Lung (tissue), 11 donors: ENCODE measurements at regions not wholly inside any gene's neighbourhood (a gene's known extent, or its start where the extent isn't known, plus 50 kb on each side); places are given as distances from the start of the nearest gene placed in this dataset.
A peak's percentile ranks its signal among the peaks of the same experiment; 100 is the strongest.

Experiments used
- ATAC-seq: fragments of 200-7000 bp; cut with Tn5 transposase; one replicate; pipeline ENCODE4 v1.9.1; 2020; ENCODE audit warnings: moderate number of reproducible peaks; ENCODE audit not compliant: insufficient read depth, low FRiP score
- DNase-seq, 3 donors: peaks; one replicate each; pipeline ENCODE4 v3.0.0-alpha.2; 2013 to 2017
- H3K27ac ChIP-seq, 2 donors: one replicate each; pipeline ENCODE4 v1.5.1; 2013; ENCODE audit warnings: mild to moderate bottlenecking in 2 of 2, moderate library complexity in 2 of 2, control low read depth in 1 of 2, inconsistent platforms in 1 of 2, low read depth in 1 of 2, low read length in 1 of 2
- H3K27me3 ChIP-seq, 3 donors: one replicate each; pipeline ENCODE4 v1.5.1; 2013; ENCODE audit warnings: low read length in 2 of 3; ENCODE audit not compliant: control insufficient read depth in 3 of 3, insufficient read depth in 3 of 3
- H3K36me3 ChIP-seq, 4 donors: one replicate each; pipeline ENCODE4 v1.5.1; 2013; ENCODE audit warnings: low read length in 4 of 4, mild to moderate bottlenecking in 1 of 4, moderate library complexity in 1 of 4; ENCODE audit not compliant: control insufficient read depth in 4 of 4, insufficient read depth in 4 of 4
- H3K4me1 ChIP-seq, 5 donors: one replicate each; pipeline ENCODE4 v1.5.1; 2013; ENCODE audit warnings: low read length in 5 of 5, mild to moderate bottlenecking in 2 of 5, moderate library complexity in 1 of 5; ENCODE audit not compliant: control insufficient read depth in 5 of 5, insufficient read depth in 5 of 5
- H3K4me3 ChIP-seq: one replicate; pipeline ENCODE4 v1.5.1; 2013; ENCODE audit warnings: mild to moderate bottlenecking, control low read depth, moderate library complexity
- H3K9ac ChIP-seq, 2 donors: one replicate each; pipeline ENCODE4 v1.5.1; 2013; ENCODE audit warnings: low read length in 2 of 2, control low read depth in 1 of 2; ENCODE audit not compliant: insufficient read depth in 1 of 2
- H3K9me3 ChIP-seq, 4 donors: one replicate each; pipeline ENCODE4 v1.5.1; 2013; ENCODE audit warnings: low read length in 3 of 4, mild to moderate bottlenecking in 1 of 4, moderate library complexity in 1 of 4; ENCODE audit not compliant: control insufficient read depth in 4 of 4, insufficient read depth in 3 of 4
- whole genome bisulfite sequencing, 2 donors: extraction: QIAGEN DNeasy Blood & Tissue Kit; methylation state at CpG; one replicate each; pipeline ENCODE4 v1.1.7; 2013; 5-methylcytosine and 5-hydroxymethylcytosine counted together
- TF ChIP-seq, protein P1 (sequence below): IDR thresholded peaks from 2 replicates; pipeline ENCODE4 v1.5.1; 2012; ENCODE audit warnings: mild to moderate bottlenecking; ENCODE audit errors: control extremely low read depth, extremely low read depth
- donor health status: control.
- donor health status: control.
- donor health status: Bipolar disorder and iron deficiency.
- donor health status: healthy.
- donor health status: DM: yes; HTN: yes; CAD: no.

DNA sequence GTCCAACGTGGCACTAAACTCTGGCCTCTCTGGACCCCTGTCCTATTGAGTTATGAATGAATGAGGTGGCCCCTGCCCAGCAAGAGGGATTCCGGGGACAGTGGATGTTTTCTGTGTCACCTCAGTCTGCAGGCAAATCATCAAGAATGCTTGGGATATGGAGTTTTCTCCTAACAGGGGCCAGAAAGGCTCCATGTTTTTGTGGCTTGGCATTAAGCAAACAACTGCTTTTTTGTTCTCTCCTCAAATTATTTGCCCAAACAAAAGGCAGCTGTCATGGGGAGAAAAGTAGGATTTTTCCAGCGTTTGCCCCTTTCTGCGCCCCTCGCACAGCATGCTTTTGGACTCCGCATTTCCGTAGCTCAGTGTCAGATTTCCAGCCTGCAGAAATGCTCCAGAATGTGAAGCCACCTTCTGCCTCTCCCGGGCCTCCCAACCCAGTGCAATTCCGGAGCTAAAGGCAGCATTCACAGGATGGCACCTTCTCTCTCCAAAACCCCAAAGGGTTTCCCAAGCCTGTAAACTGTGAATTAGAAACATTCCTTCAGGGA is 553.3 kb downstream of the CCDC171 start:
- Histone ChIP-seq H3K27me3 (no peaks in the 10 kb centered on the region), H3K36me3 (no peaks in the 10 kb centered on the region), H3K9me3 (peaks cover 0 to 3% (median 0%) of the 10 kb centered on the region in 4 donors), H3K4me3 (no peak overlapping the region), H3K9ac (no peak overlapping the region), H3K27ac (no peak overlapping the region), H3K4me1 (peaks cover 0 to 71% (median 39%) of the 10 kb centered on the region in 5 donors)
- ATAC-seq, result no peak
- peak; percentile 79 to 94 (median 92) for DNase-seq
- TF ChIP-seq, protein P1, sequence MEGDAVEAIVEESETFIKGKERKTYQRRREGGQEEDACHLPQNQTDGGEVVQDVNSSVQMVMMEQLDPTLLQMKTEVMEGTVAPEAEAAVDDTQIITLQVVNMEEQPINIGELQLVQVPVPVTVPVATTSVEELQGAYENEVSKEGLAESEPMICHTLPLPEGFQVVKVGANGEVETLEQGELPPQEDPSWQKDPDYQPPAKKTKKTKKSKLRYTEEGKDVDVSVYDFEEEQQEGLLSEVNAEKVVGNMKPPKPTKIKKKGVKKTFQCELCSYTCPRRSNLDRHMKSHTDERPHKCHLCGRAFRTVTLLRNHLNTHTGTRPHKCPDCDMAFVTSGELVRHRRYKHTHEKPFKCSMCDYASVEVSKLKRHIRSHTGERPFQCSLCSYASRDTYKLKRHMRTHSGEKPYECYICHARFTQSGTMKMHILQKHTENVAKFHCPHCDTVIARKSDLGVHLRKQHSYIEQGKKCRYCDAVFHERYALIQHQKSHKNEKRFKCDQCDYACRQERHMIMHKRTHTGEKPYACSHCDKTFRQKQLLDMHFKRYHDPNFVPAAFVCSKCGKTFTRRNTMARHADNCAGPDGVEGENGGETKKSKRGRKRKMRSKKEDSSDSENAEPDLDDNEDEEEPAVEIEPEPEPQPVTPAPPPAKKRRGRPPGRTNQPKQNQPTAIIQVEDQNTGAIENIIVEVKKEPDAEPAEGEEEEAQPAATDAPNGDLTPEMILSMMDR, result no peak
- WGBS, 2 donors, result 62 to 79% methylated on average over 9 of the region's 9 CpGs

DNA sequence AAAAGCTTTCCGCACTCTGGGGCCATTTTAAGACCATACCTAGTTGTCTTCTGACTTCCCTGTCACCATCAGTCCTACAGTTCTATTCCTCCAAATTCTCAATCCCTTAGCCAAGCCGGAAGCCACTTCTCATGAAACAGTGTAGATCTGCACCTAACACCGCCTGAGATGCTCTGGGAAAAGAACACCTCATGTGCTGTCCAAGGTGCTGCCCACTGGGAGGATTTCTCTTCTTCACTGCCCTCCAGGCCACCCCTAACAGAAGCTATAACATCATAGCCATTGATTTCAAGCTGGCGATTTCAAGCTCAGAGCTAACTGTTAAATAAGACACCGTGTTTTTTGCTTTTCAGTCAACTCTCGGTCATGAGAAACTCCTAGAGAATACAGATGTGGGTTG is 559.3 kb downstream of the CCDC171 start:
- Histone ChIP-seq H3K4me1 (peaks cover 0 to 12% (median 0%) of the 10 kb centered on the region in 5 donors), H3K27me3 (no peaks in the 10 kb centered on the region), H3K27ac (no peak overlapping the region), H3K9me3 (no peaks in the 10 kb centered on the region), H3K9ac (no peak overlapping the region), H3K36me3 (no peaks in the 10 kb centered on the region), H3K4me3 (no peak overlapping the region)
- ATAC-seq, result no peak
- 87 to 88% methylated on average over 6 of the region's 6 CpGs for WGBS, 2 donors
- TF ChIP-seq, protein P1, result no peak
- no peak for DNase-seq

DNA sequence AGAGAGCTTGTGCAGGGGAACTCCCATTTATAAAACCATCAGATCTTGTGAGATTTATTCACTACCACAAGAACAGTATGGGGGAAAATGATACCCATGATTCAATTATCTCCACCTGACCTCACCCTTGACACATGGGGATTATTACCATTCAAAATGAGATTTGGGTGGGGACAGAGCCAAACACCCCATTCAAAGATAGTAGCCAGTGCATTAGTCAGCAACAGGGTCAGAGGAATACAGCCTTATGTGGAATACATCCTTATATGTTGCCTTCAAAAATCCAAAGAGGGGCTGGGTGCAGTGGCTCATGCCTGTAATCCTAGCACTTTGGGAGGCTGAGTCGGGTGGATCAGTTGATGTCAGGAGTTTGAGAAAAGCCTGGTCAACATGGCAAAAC is 563.2 kb downstream of the CCDC171 start:
- Histone ChIP-seq H3K27me3 (no peaks in the 10 kb centered on the region), H3K4me3 (no peak overlapping the region), H3K9ac (no peak overlapping the region), H3K4me1 (peaks cover 0 to 10% (median 0%) of the 10 kb centered on the region in 5 donors), H3K9me3 (no peaks in the 10 kb centered on the region), H3K27ac (no peak overlapping the region), H3K36me3 (no peaks in the 10 kb centered on the region)
- 87 to 93% methylated on average over 1 of the region's 1 CpG for WGBS, 2 donors
- TF ChIP-seq, protein P1, result no peak
- DNase-seq (no peak), ATAC-seq (no peak)

DNA sequence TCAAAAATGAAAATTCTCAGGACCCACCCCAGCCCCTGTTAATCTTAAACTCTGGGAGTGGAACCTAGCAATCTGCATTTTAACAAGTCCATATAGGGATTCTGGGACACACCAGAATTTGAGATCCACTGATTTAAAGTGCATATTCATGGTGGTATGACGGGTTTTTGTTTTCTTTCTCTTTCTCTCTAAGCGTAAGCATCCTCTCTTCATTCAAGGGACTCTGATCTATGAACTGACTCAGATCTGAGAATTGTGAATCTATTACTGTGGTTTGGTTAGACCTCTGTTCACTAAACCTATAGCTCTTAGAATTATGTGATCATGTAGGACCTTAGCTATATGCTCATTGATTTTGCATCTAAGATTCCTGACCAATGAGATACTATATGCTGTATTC is 565.2 kb downstream of the CCDC171 start:
- Histone ChIP-seq H3K4me1 (peaks cover 0 to 16% (median 0%) of the 10 kb centered on the region in 5 donors), H3K27me3 (no peaks in the 10 kb centered on the region), H3K9me3 (no peaks in the 10 kb centered on the region), H3K4me3 (no peak overlapping the region), H3K9ac (no peak overlapping the region), H3K36me3 (no peaks in the 10 kb centered on the region), H3K27ac (no peak overlapping the region)
- DNase-seq (no peak), ATAC-seq (no peak)
- TF ChIP-seq, protein P1, result no peak
- 89 to 94% methylated on average over 2 of the region's 2 CpGs for WGBS, 2 donors
